ENCODE measurements at regions not wholly inside any gene's neighbourhood (a gene's known extent, or its start where the extent isn't known, plus 50 kb on each side); places are given as distances from the start of the nearest gene placed in this dataset.

GRCh38 chr2:31812051-31812798 is 198.6 kb downstream of the MEMO1 start:
- Histone ChIP-seq H3K27ac (ENCODE audit: low read length in 2 of 2) (peak overlapping the region; percentile 31 to 75), H3K4me3 (ENCODE audit: control extremely low read depth in 1 of 5, extremely low read depth in 1 of 5, insufficient read depth in 1 of 5, low read depth in 2 of 5, low read length in 4 of 5) (no peak overlapping the region), H3K4me2 (replicated peaks; ENCODE audit: low read depth, low read length, poor library complexity, severe bottlenecking) (peak overlapping the region; percentile 55), H3K36me3 (replicated peaks in 1 of 2; ENCODE audit: control extremely low read depth in 1 of 2, control insufficient read depth in 1 of 2, extremely low read depth in 1 of 2, insufficient read depth in 2 of 2, low read length in 1 of 2) (no peaks in the 10 kb centered on the region), H4K20me1 (ENCODE audit: control insufficient read depth, insufficient read depth, low read length, poor library complexity, severe bottlenecking) (no peaks in the 10 kb centered on the region), H3K9ac (ENCODE audit: low read length) (peak overlapping the region; percentile 34), H3K9me3 (ENCODE audit: control extremely low read depth in 1 of 3, control insufficient read depth in 2 of 3, insufficient read depth in 1 of 3, low read length in 2 of 3) (no peaks in the 10 kb centered on the region), H3K27me3 (replicated peaks in 1 of 4; ENCODE audit: control extremely low read depth in 1 of 4, control insufficient read depth in 3 of 4, insufficient read depth in 4 of 4, low read length in 3 of 4) (no peaks in the 10 kb centered on the region), H3K4me1 (ENCODE audit: control insufficient read depth in 2 of 2, insufficient read depth in 2 of 2, low read length in 2 of 2) (peaks cover 15 to 16% of the 10 kb centered on the region in 2 donors), H3K79me2 (ENCODE audit: control insufficient read depth, insufficient read depth, low read length) (no peaks in the 10 kb centered on the region), H2AFZ (ENCODE audit: insufficient read depth, low read depth, low read length, poor library complexity, severe bottlenecking) (peak overlapping the region; percentile 68)
- DNase-seq (peak; percentile 60), ATAC-seq (ENCODE audit: low read depth) (peak; percentile 73)
- intact Hi-C loops (cut with micrococcal nuclease): no loop called here
- no CpG with 5 or more reads among the region's 2 CpGs for WGBS (ENCODE audit: insufficient coverage)
- ChIA-PET POLR2A (no interaction called here), CTCF (no interaction called here)
- H3K27me3 Mint-ChIP-seq: no peaks in the 10 kb centered on the region
- peak overlapping the region; percentile 34 for H3K27ac Mint-ChIP-seq
- H3K4me3 Mint-ChIP-seq: peak overlapping the region; percentile 0
- H3K4me1 Mint-ChIP-seq: peaks cover 15% of the 10 kb centered on the region
- no peak for TF ChIP-seq EZH2 (IDR thresholded peaks at IDR 0.05; ENCODE audit: borderline replicate concordance, insufficient read depth, low read depth, low read length, poor library complexity, severe bottlenecking)
- TF ChIP-seq CTCF (IDR thresholded peaks at IDR 0.05): no peak
- H3K9me3 Mint-ChIP-seq (ENCODE audit: insufficient read depth): no peaks in the 10 kb centered on the region

- Mint-ChIP-seq H3K4me1 (peaks cover 15% of the 10 kb centered on the region), H3K27me3 (no peaks in the 10 kb centered on the region), H3K9me3 (ENCODE audit: insufficient read depth) (no peaks in the 10 kb centered on the region), H3K4me3 (no peak overlapping the region), H3K27ac (peak overlapping the region; percentile 34)
- intact Hi-C loops (cut with micrococcal nuclease): no loop called here
- peak overlapping the region; percentile 34 for H3K9ac ChIP-seq (ENCODE audit: low read length)
- H3K79me2 ChIP-seq (ENCODE audit: control insufficient read depth, insufficient read depth, low read length): no peaks in the 10 kb centered on the region
- H2AFZ ChIP-seq (ENCODE audit: insufficient read depth, low read depth, low read length, poor library complexity, severe bottlenecking): peak overlapping the region; percentile 68
- H3K4me3 ChIP-seq (ENCODE audit: control extremely low read depth in 1 of 5, extremely low read depth in 1 of 5, insufficient read depth in 1 of 5, low read depth in 2 of 5, low read length in 4 of 5): no peak overlapping the region
- peaks cover 15 to 16% of the 10 kb centered on the region in 2 donors for H3K4me1 ChIP-seq (ENCODE audit: control insufficient read depth in 2 of 2, insufficient read depth in 2 of 2, low read length in 2 of 2)
- no CpG with 5 or more reads among the region's 3 CpGs for WGBS (ENCODE audit: insufficient coverage)
- ATAC-seq (ENCODE audit: low read depth) (no peak), DNase-seq (no peak)
- H3K27ac ChIP-seq (ENCODE audit: low read length in 2 of 2): peak overlapping the region; percentile 31 to 75
- peak overlapping the region; percentile 55 for H3K4me2 ChIP-seq (replicated peaks; ENCODE audit: low read depth, low read length, poor library complexity, severe bottlenecking)
- ChIA-PET CTCF (interaction anchor here (0.7 kb wide), 1 partner anchor 539 kb away, joined by 3 read pairs; no protein-coding TSS in a partner anchor), POLR2A (no interaction called here)
- no peaks in the 10 kb centered on the region for H3K27me3 ChIP-seq (replicated peaks in 1 of 4; ENCODE audit: control extremely low read depth in 1 of 4, control insufficient read depth in 3 of 4, insufficient read depth in 4 of 4, low read length in 3 of 4)
- H3K36me3 ChIP-seq (replicated peaks in 1 of 2; ENCODE audit: control extremely low read depth in 1 of 2, control insufficient read depth in 1 of 2, extremely low read depth in 1 of 2, insufficient read depth in 2 of 2, low read length in 1 of 2): no peaks in the 10 kb centered on the region
- no peaks in the 10 kb centered on the region for H3K9me3 ChIP-seq (ENCODE audit: control extremely low read depth in 1 of 3, control insufficient read depth in 2 of 3, insufficient read depth in 1 of 3, low read length in 2 of 3)
- H4K20me1 ChIP-seq (ENCODE audit: control insufficient read depth, insufficient read depth, low read length, poor library complexity, severe bottlenecking): no peaks in the 10 kb centered on the region
- TF ChIP-seq EZH2 (IDR thresholded peaks at IDR 0.05; ENCODE audit: borderline replicate concordance, insufficient read depth, low read depth, low read length, poor library complexity, severe bottlenecking): no peak
- TF ChIP-seq CTCF (IDR thresholded peaks at IDR 0.05): no peak
Observed at GRCh38 chr2:31811482-31811881, 199.3 kb downstream of the MEMO1 start.
